GM12878 (cell line): ENCODE measurements at regions not wholly inside any gene's neighbourhood (a gene's known extent, or its start where the extent isn't known, plus 50 kb on each side); places are given as distances from the start of the nearest gene placed in this dataset.

Source experiments
- ATAC-seq: fragments of 200-7000 bp; cut with Tn5 transposase; 3 replicates; pipeline ENCODE4 v1.9.1; 2020; ENCODE audit warnings: mild to moderate bottlenecking, moderate library complexity
- BruUV-seq: library from RNA; stranded (reverse); fragments of 400-500 nt; replicated peaks from 2 replicates; lab custom pipeline; 2021; lab: Mats Ljungman, UMichigan
- CTCF ChIA-PET: fragments of 300-600 bp; sonication (Branson Sonifier 250); formaldehyde crosslinking; extraction: SDS; loops from one replicate; lab custom pipeline; 2021; ENCODE audit warnings: inconsistent platforms; lab: Yijun Ruan, JAX
- POLR2A ChIA-PET: fragments of 350-600 bp; formaldehyde crosslinking; extraction: SDS; loops from one replicate; lab custom pipeline; 2021; ENCODE audit warnings: inconsistent platforms; lab: Charles Lee
- RAD21 ChIA-PET: fragments of 300-600 bp; sonication (Branson Sonifier 250); formaldehyde crosslinking; loops from one replicate; lab custom pipeline; 2023; ENCODE audit warnings: antibody characterized with exemption; ENCODE audit not compliant: unreplicated experiment; lab: Charles Lee
- SMC1A ChIA-PET: fragments of 300-600 bp; sonication (Branson Sonifier 250); formaldehyde crosslinking; loops from one replicate; lab custom pipeline; 2023; ENCODE audit not compliant: unreplicated experiment, uncharacterized antibody; lab: Charles Lee
- DNase-seq: peaks from one replicate; pipeline ENCODE4 v3.0.0-alpha.2; 2011; ENCODE audit warnings: low read depth, low spot score
- FAIRE-seq: peaks from 3 replicates; lab custom pipeline; 2011; peaks lifted over from hg19 to GRCh38; lab: Jason Lieb, UNC
- H2AFZ ChIP-seq: 2 replicates; pipeline ENCODE4 v1.6.0; 2011; ENCODE audit warnings: low read depth, low read length, control low read depth; ENCODE audit not compliant: control insufficient read depth
- H3K27ac ChIP-seq: 2 replicates; pipeline ENCODE4 v1.5.1; 2011; ENCODE audit warnings: control low read depth; ENCODE audit not compliant: control insufficient read depth, insufficient read depth
- H3K27me3 ChIP-seq, 2 experiments: replicated peaks in 1 of 2; 2 replicates each; pipeline versions ENCODE4 v1.6.0 to v1.6.1; 2011; ENCODE audit warnings: low read length in 1 of 2; ENCODE audit not compliant: control insufficient read depth in 2 of 2, insufficient read depth in 2 of 2
- H3K36me3 ChIP-seq, 2 experiments: 2 replicates each; pipeline ENCODE4 v1.5.1; 2011; ENCODE audit warnings: low read length in 1 of 2; ENCODE audit not compliant: control insufficient read depth in 2 of 2, insufficient read depth in 2 of 2
- H3K4me1 ChIP-seq: 2 replicates; pipeline ENCODE4 v1.6.1; 2011; ENCODE audit warnings: mild to moderate bottlenecking, low read length, moderate library complexity, mixed read lengths; ENCODE audit not compliant: control insufficient read depth, insufficient read depth
- H3K4me2 ChIP-seq: 2 replicates; pipeline ENCODE4 v1.6.0; 2011; ENCODE audit warnings: control low read depth; ENCODE audit not compliant: control insufficient read depth, insufficient read depth
- H3K4me3 ChIP-seq: fragments of 200-600 bp; sonication (generic); 2 replicates; pipeline ENCODE4 v1.5.1; 2016
- H3K79me2 ChIP-seq: 2 replicates; pipeline ENCODE4 v1.6.0; 2011; ENCODE audit warnings: low read length; ENCODE audit not compliant: control insufficient read depth, insufficient read depth
- H3K9ac ChIP-seq: 2 replicates; pipeline ENCODE4 v1.8.0; 2011; ENCODE audit warnings: low read length, control low read depth, mixed read lengths; ENCODE audit not compliant: control insufficient read depth, insufficient read depth
- H3K9me3 ChIP-seq: replicated peaks from 3 replicates; pipeline ENCODE4 v1.5.1; 2011; ENCODE audit warnings: mild to moderate bottlenecking, low read length; ENCODE audit not compliant: control insufficient read depth, insufficient read depth
- H4K20me1 ChIP-seq: 2 replicates; pipeline ENCODE4 v1.6.0; 2011; ENCODE audit not compliant: control insufficient read depth, insufficient read depth
- BHLHE40 ChIP-seq, 2 experiments: fragments of 450-650 bp in 1 of 2; IDR thresholded peaks; 2 replicates each; pipeline ENCODE4 v1.6.1; 2011 to 2017; ENCODE audit warnings: low read depth in 2 of 2, borderline replicate concordance in 1 of 2, improper control_type of control experiment in 1 of 2, low read length in 1 of 2, mild to moderate bottlenecking in 1 of 2
- POLR2A ChIP-seq: IDR thresholded peaks from 2 replicates; pipeline ENCODE4 v1.6.1; 2011; ENCODE audit warnings: low read depth, mild to moderate bottlenecking, low read length
- RFX5 ChIP-seq: IDR thresholded peaks from 2 replicates; pipeline ENCODE4 v1.6.1; 2011; ENCODE audit warnings: low read depth, low read length, improper control_type of control experiment
- STAT3 ChIP-seq: IDR thresholded peaks from 2 replicates; pipeline ENCODE4 v1.6.1; 2011; ENCODE audit warnings: low read depth, low read length, improper control_type of control experiment
- TARDBP ChIP-seq: IDR thresholded peaks from 2 replicates; pipeline ENCODE4 v1.6.1; 2016; ENCODE audit warnings: borderline replicate concordance
- ZNF592 ChIP-seq: fragments of 450-650 bp; IDR thresholded peaks from 2 replicates; pipeline ENCODE4 v1.6.1; 2017; ENCODE audit warnings: mild to moderate bottlenecking, moderate library complexity
- WGBS: methylation state at CpG from one replicate; pipeline ENCODE4 v1.1.6; 2016; ENCODE audit warnings: low lambda C conversion rate; ENCODE audit not compliant: insufficient replicate concordance, insufficient coverage; ENCODE audit errors: missing lambda C conversion rate; 5-methylcytosine and 5-hydroxymethylcytosine counted together
- in situ Hi-C: fragments of 300-500 bp; cut with MboI; formaldehyde crosslinking; loops from 9 replicates; pipeline ENCODE4 v1.14.3; 2018; ENCODE audit warnings: mixed read lengths
- intact Hi-C: fragments of 100-400 bp; cut with micrococcal nuclease; formaldehyde crosslinking; loops from one replicate; pipeline ENCODE4 v1.14.2; 2022; ENCODE audit not compliant: unreplicated experiment
- TF ChIP-seq, protein P1 (sequence below): fragments of 450-650 bp; formaldehyde crosslinking; IDR thresholded peaks from 2 replicates; pipeline ENCODE4 v1.4.0; 2020; ENCODE audit warnings: mild to moderate bottlenecking, moderate library complexity

DNA sequence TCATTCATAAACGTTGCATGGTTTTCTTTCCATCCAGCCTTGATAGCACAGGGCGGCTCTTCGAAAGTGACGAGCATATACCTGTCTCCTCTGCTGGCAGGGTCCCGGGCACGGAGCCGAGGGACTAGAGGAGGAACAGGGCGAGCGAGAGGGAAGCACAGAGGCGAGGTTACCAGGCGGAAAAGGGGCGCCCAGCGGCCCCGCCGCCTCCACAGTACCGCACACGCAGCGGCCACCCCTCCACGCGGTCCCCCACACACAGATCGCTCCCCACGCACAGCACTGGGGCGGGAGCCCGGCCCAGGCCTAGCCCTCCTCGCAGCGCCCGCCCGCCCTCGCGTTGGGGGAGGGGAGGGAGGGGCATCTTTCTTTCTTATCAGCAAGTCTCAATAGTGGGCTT lies 296.6 kb upstream of the DAB2 start:
- Histone ChIP-seq H3K27me3 (no peaks in the 10 kb centered on the region), H3K4me1 (no peaks in the 10 kb centered on the region), H3K9ac (no peak overlapping the region), H4K20me1 (no peaks in the 10 kb centered on the region), H3K79me2 (no peaks in the 10 kb centered on the region), H3K27ac (no peak overlapping the region), H3K4me2 (no peak overlapping the region), H3K36me3 (no peaks in the 10 kb centered on the region), H3K9me3 (no peaks in the 10 kb centered on the region), H2AFZ (no peak overlapping the region), H3K4me3 (no peak overlapping the region)
- DNase-seq: no peak
- WGBS: 37% methylated on average over 10 of the region's 30 CpGs
- SMC1A ChIA-PET: no interaction called here
- in situ Hi-C loops: no loop called here
- no TSS peak for BruUV-seq
- CTCF ChIA-PET: no interaction called here
- TF ChIP-seq, protein P1, sequence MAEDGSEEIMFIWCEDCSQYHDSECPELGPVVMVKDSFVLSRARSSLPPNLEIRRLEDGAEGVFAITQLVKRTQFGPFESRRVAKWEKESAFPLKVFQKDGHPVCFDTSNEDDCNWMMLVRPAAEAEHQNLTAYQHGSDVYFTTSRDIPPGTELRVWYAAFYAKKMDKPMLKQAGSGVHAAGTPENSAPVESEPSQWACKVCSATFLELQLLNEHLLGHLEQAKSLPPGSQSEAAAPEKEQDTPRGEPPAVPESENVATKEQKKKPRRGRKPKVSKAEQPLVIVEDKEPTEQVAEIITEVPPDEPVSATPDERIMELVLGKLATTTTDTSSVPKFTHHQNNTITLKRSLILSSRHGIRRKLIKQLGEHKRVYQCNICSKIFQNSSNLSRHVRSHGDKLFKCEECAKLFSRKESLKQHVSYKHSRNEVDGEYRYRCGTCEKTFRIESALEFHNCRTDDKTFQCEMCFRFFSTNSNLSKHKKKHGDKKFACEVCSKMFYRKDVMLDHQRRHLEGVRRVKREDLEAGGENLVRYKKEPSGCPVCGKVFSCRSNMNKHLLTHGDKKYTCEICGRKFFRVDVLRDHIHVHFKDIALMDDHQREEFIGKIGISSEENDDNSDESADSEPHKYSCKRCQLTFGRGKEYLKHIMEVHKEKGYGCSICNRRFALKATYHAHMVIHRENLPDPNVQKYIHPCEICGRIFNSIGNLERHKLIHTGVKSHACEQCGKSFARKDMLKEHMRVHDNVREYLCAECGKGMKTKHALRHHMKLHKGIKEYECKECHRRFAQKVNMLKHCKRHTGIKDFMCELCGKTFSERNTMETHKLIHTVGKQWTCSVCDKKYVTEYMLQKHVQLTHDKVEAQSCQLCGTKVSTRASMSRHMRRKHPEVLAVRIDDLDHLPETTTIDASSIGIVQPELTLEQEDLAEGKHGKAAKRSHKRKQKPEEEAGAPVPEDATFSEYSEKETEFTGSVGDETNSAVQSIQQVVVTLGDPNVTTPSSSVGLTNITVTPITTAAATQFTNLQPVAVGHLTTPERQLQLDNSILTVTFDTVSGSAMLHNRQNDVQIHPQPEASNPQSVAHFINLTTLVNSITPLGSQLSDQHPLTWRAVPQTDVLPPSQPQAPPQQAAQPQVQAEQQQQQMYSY (CRISPR knock-in tag): no peak
- TF ChIP-seq POLR2A (no peak), BHLHE40 (IDR thresholded peaks at IDR 0.05; ENCODE audit: borderline replicate concordance in 1 of 2, low read depth in 2 of 2, low read length in 1 of 2) (no peak)
- POLR2A ChIA-PET: no interaction called here
- intact Hi-C loops: no loop called here
- RAD21 ChIA-PET: no interaction called here
- FAIRE-seq: no peak
- no peak for ATAC-seq

- no peak for ATAC-seq
- ChIA-PET POLR2A (no interaction called here), SMC1A (no interaction called here), RAD21 (no interaction called here), CTCF (no interaction called here)
- no peak for DNase-seq
- H2AFZ ChIP-seq: no peak overlapping the region
- no peaks in the 10 kb centered on the region for H3K79me2 ChIP-seq
- TF ChIP-seq STAT3 (no peak), ZNF592 (no peak), RFX5 (no peak), BHLHE40 (IDR thresholded peaks at IDR 0.05; ENCODE audit: borderline replicate concordance in 1 of 2, low read depth in 2 of 2, low read length in 1 of 2) (no peak), TARDBP (no peak), POLR2A (no peak)
- H3K9me3 ChIP-seq: no peaks in the 10 kb centered on the region
- H3K4me2 ChIP-seq: no peak overlapping the region
- no peaks in the 10 kb centered on the region for H3K36me3 ChIP-seq
- no peaks in the 10 kb centered on the region for H3K4me1 ChIP-seq
- intact Hi-C loops (no loop called here), in situ Hi-C loops (no loop called here)
- H3K27me3 ChIP-seq: no peaks in the 10 kb centered on the region
- no peak for FAIRE-seq
- BruUV-seq: no TSS peak
- WGBS: 15% methylated on average over 3 of the region's 3 CpGs
- no peaks in the 10 kb centered on the region for H4K20me1 ChIP-seq
- no peak overlapping the region for H3K4me3 ChIP-seq
- H3K27ac ChIP-seq: no peak overlapping the region
- H3K9ac ChIP-seq: no peak overlapping the region
Observed at GRCh38 chr5:39720136-39720535, 295.4 kb upstream of the DAB2 start.
